TTC549 (cell line): ENCODE measurements at regions not wholly inside any gene's neighbourhood (a gene's known extent, or its start where the extent isn't known, plus 50 kb on each side); places are given as distances from the start of the nearest gene placed in this dataset.
"Not testable (repeated sequence)": the region's sequence is repeated elsewhere in the genome, so short reads cannot be mapped to it uniquely, and the experiment has no call there.

Experiments used
- FAIRE-seq: peaks from 2 replicates; lab custom pipeline; 2012; peaks lifted over from hg19 to GRCh38; lab: Jason Lieb, UNC

DNA sequence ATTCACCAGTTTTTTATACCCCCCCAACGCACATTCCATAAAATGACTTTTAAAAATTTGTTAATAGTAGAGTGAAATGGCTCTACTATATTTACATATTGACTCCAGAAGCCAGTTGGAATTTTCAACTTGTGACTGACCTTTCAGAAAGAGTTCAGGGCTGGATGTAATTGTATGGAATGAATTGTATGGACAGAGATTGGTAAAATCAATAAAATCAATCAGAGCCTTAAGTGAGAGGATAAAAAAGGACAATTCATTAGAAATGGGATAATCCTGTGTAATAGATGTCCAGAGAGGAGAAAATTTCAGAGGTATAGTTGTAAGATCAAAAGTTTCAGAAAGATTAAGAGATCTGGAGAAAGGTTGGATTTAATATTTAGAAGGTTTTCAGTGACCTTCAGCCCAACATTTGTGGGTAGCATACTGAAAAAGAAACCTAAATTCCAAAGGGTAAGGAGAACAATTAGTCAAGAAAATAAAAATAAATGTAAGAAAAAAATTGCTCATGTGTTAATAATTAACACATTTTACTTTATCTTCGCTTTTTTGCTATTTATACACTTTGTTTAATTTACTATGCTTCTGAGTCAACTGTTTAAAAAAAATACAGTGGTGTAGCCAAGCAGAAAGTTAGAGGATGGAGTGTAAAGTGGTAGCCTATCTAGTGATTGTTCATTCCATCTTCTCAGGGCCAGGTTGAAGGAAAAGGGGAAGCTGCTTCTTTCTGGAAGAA is 385.4 kb upstream of the TMEFF2 start:
- FAIRE-seq = no peak

DNA sequence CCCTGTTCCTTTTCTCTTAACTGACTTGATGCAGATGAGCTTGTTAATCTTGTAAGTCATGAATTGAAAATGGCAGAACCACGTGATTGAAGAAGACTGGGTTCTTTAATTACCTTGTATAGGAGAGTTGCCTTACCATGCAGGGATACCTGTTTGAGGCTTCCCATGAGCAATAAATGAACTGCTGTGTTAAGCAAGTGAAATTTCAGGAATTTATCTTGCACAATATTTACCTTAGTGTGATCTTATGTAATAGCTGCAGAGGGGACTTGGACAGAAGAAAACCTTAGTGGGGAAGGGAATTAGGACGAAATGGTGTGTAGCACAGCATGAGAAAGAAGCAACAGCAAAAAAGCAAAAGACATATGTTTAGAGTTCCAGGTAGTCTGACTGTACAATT is 384.0 kb upstream of the TMEFF2 start:
- FAIRE-seq = no peak

GRCh38 chr2:192577706-192578105 is 383.0 kb upstream of the TMEFF2 start:
- no peak for FAIRE-seq

- FAIRE-seq = no peak
Measured at GRCh38 chr2:192574552-192574951, 379.8 kb upstream of the TMEFF2 start.

GRCh38 chr2:192571636-192572035 is 376.9 kb upstream of the TMEFF2 start:
- no peak for FAIRE-seq

DNA sequence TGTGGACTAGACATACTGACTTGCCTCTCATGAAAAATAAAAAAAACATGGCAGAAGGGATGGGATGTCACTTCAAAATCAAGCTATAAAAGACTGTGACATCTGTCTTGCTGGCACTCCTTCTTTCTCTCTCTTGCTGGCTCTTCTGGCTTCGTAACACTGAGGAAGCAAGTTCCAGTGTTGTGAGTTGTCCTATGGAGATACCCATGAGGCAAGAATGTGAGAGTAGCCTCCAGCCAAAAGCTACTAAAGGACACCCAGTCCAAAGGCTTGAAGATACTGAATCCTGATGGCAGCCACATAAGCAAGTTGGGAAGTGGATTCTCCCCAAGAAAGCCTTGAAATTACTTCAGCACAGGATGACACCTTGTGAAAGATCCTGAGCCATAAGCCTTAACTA is 376.1 kb upstream of the TMEFF2 start:
- no peak for FAIRE-seq

DNA sequence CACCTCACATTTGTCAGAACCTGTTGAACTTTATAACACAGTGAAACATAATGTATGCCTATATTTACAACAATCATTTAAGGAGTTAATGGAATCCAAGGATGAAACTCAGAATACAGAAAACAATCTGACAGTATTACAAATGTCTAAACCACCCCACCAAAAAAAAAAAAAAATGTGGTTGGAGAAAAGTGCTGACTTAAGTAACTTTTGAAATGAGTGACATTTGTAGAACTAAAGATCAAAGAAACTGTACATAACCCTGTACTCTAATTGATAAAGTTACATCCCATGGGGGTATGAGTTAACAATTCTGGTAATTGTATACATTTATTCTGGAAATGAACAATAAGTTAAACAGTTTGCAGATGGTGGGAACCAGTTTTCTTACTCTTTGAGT is 372.1 kb upstream of the TMEFF2 start:
- no peak for FAIRE-seq

GRCh38 chr2:192560326-192560725 is 365.6 kb upstream of the TMEFF2 start:
- no peak for FAIRE-seq

DNA sequence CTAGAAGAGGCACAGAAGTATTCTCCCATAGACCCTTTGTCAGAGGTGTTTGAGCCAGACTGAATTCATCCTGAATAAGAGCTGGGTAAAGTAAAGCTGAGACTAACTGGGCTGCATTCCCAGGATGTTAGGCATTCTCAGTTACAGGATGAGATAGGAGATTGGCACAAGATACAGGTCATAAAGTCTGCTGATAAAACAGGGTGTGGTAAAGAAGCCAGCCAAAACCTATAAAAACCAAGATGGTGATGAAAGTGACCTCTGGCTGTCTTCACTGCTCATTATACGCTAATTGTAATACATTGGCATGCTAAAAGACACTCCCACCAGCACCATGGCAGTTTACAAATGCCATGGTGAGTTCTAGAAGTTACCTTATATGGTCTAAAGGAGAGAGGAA is 364.9 kb upstream of the TMEFF2 start:
- FAIRE-seq = no peak

- FAIRE-seq = no peak
Measured at GRCh38 chr2:192558637-192559036, 363.9 kb upstream of the TMEFF2 start.

- no peak for FAIRE-seq
Measured at GRCh38 chr2:192555740-192556139, 361.0 kb upstream of the TMEFF2 start.

DNA sequence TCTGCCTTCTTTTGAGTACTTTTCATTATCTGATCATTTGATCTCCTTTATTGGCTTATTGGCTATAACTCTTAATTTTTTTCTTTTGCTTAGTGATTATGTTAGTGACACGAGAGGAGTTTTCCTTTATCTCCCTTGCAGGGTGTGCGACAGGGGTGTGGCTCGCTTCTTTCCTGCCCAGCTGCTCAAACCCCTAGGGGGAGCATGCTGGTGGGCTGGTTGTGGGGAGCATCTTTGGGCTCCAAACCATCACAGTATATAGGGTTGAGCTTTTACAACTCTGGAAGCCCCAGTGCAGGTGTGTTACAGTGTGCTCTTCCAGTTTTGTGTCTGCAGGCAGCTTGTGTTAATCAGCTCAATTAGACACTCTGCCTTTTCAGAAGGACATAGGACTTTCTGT is 357.0 kb upstream of the TMEFF2 start:
- FAIRE-seq = no peak

GRCh38 chr2:192546565-192546964 is 351.8 kb upstream of the TMEFF2 start:
- no peak for FAIRE-seq

- no peak for FAIRE-seq
Measured at GRCh38 chr2:192544371-192544955, 349.7 kb upstream of the TMEFF2 start.

- FAIRE-seq = not testable (repeated sequence)
Measured at GRCh38 chr2:192542148-192543066, 347.7 kb upstream of the TMEFF2 start.

DNA sequence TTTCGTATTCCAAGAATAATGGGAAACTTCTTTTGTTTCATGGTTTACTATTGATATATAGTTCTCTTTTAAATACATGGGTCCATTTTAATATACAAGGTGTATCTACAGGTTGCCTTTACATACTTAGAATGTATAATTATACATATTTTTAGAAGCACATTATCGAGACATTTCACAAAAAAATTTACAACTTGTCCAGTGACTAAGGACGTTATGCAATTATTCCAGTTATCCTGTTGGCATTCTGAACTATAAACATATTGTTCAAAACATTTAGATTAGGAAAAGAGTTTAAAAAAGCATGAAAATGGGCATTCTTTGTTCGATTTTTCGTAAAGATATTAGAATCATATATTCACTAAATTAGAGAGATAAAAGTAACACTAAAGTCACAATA is 344.6 kb upstream of the TMEFF2 start:
- no peak for FAIRE-seq

DNA sequence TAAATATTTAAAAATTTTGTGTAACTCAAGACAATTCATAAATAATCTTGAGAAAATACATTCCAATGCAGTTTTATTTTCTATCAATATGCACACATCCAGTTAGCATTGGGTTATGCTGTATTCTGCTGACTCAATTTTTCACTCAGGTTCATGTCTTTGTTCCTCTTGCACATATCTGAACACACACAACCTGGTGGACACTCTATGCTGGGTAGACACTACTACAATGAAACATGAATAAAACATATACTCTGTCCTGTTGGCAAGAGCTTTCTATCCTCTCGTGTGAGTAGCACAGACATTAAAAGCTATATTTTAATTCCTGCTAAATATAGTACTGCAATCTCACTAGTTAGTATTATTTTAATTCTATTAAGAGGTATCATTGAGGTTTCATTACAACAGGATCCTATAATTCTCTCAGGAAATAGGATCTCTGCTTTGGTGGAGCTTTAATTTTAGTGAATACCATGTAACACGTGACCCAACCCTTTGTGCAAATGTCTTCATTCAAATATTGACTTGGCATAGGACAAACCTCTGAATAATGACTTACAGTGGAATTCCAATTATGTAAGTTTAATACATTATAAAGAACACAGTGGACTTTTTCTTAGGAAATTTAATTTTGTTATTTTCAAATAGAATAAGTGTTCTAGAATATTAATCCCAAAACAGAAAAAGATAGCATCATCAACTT is 342.3 kb upstream of the TMEFF2 start:
- FAIRE-seq = no peak

- FAIRE-seq = no peak
Measured at GRCh38 chr2:192535956-192536921, 341.5 kb upstream of the TMEFF2 start.

GRCh38 chr2:192534072-192534471 is 339.3 kb upstream of the TMEFF2 start:
- FAIRE-seq = no peak

- not testable (repeated sequence) for FAIRE-seq
Measured at GRCh38 chr2:192524642-192525251, 330.0 kb upstream of the TMEFF2 start.

DNA sequence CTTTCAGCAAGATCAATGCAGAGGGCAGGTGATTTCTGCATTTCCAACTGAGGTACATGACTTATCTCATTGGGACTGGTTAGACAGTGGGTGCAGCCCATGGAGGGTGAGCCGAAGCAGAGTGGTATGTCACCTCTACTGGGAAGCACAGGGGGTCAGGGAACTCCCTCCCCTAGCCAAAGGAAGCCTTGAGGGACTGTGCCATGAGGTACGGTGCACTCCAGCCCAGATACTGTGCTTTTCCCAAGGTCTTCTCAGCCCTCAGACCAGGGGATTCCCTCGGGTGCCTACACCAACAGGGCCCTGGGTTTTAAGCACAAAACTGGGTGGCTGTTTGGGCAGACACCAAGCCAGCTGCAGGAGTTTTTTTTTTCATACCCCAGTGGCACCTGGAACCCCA is 329.5 kb upstream of the TMEFF2 start:
- not testable (repeated sequence) for FAIRE-seq
